HCT116 (cell line): ENCODE measurements at regions not wholly inside any gene's neighbourhood (a gene's known extent, or its start where the extent isn't known, plus 50 kb on each side); places are given as distances from the start of the nearest gene placed in this dataset.

Experiments used
- ATAC-seq: fragments of 200-7000 bp; cut with Tn5 transposase; 2 replicates; pipeline ENCODE4 v1.9.1; 2020; ENCODE audit warnings: mild to moderate bottlenecking, moderate library complexity
- BruUV-seq: library from RNA; stranded (reverse); fragments of 400-500 nt; replicated peaks from 2 replicates; lab custom pipeline; 2021; lab: Mats Ljungman, UMichigan
- CTCF ChIA-PET: fragments of 300-600 bp; sonication (Branson Sonifier 250); formaldehyde crosslinking; loops from one replicate; lab custom pipeline; 2021; ENCODE audit warnings: antibody characterized with exemption; lab: Charles Lee
- POLR2A ChIA-PET: fragments of 300-600, 350-600 bp; sonication (Branson Sonifier 250); formaldehyde crosslinking; loops from one replicate; lab custom pipeline; 2021; ENCODE audit warnings: antibody characterized with exemption; lab: Charles Lee
- RAD21 ChIA-PET, 2 experiments: fragments of 300-600 bp; sonication (Branson Sonifier 250); formaldehyde crosslinking; loops; one replicate each; lab custom pipeline; 2023; ENCODE audit warnings: low total read pairs in 2 of 2; ENCODE audit not compliant: uncharacterized antibody in 2 of 2, unreplicated experiment in 2 of 2, low non-redundant PET in 1 of 2; lab: Charles Lee
- DNase-seq: peaks from one replicate; pipeline ENCODE4 v3.0.0-alpha.2; 2010; ENCODE audit warnings: low read depth, low spot score
- H2AFZ ChIP-seq: fragments of 200-600 bp; shearing (Covaris generic), sonication (generic); 2 replicates; pipeline ENCODE4 v1.6.1; 2017; ENCODE audit warnings: low read depth, mixed run types, mixed read lengths, antibody characterized with exemption, low read length; ENCODE audit not compliant: poor library complexity, severe bottlenecking
- H3K27ac ChIP-seq: 2 replicates; pipeline ENCODE4 v1.5.1; 2012; ENCODE audit warnings: low read depth, low read length
- H3K27me3 ChIP-seq: fragments of 200-600 bp; sonication (generic); 2 replicates; pipeline ENCODE4 v1.6.1; 2016; ENCODE audit warnings: mixed run types, low read length, mixed read lengths; ENCODE audit not compliant: insufficient read depth
- H3K36me3 ChIP-seq, 2 experiments: fragments of 200-500 bp in 1 of 2; fragments of 200-600 bp in 1 of 2; sonication (Bioruptor generic) in 1 of 2; sonication (generic) in 1 of 2; 2 replicates each; pipeline versions ENCODE4 v1.5.1 to v1.6.1; 2014 to 2016; ENCODE audit warnings: low read length in 2 of 2, inconsistent platforms in 1 of 2, mixed read lengths in 1 of 2, mixed run types in 1 of 2; ENCODE audit not compliant: insufficient read depth in 2 of 2, control insufficient read depth in 1 of 2
- H3K4me1 ChIP-seq, 2 experiments: fragments of 200-600 bp in 1 of 2; sonication (generic) in 1 of 2; 2 replicates each; pipeline versions ENCODE4 v1.5.1 to v1.6.1; 2012 to 2017; ENCODE audit warnings: low read length in 2 of 2, inconsistent platforms in 1 of 2, mild to moderate bottlenecking in 1 of 2, mixed read lengths in 1 of 2, mixed run types in 1 of 2, moderate library complexity in 1 of 2; ENCODE audit not compliant: insufficient read depth in 2 of 2, control insufficient read depth in 1 of 2
- H3K4me2 ChIP-seq: fragments of 200-600 bp; sonication (generic); 2 replicates; pipeline ENCODE4 v1.6.1; 2017; ENCODE audit warnings: mixed run types, low read length, mixed read lengths
- H3K4me3 ChIP-seq, 2 experiments: fragments of 200-600 bp in 1 of 2; sonication (generic) in 1 of 2; replicated peaks in 1 of 2; 2 replicates each; pipeline ENCODE4 v1.5.1; 2011 to 2016; ENCODE audit warnings: low read length in 2 of 2, control low read depth in 1 of 2, low read depth in 1 of 2, mild to moderate bottlenecking in 1 of 2, mixed read lengths in 1 of 2, mixed run types in 1 of 2
- H3K79me2 ChIP-seq: fragments of 200-600 bp; sonication (generic); 2 replicates; pipeline ENCODE4 v1.6.1; 2017; ENCODE audit warnings: mild to moderate bottlenecking, mixed run types, low read length, moderate library complexity, mixed read lengths; ENCODE audit not compliant: insufficient read depth
- H3K9ac ChIP-seq: fragments of 200-600 bp; sonication (generic); 2 replicates; pipeline ENCODE4 v1.6.1; 2016; ENCODE audit warnings: low read length, mixed read lengths
- H3K9me2 ChIP-seq: fragments of 200-600 bp; sonication (generic), shearing (Covaris generic); 2 replicates; pipeline ENCODE4 v1.6.1; 2017; ENCODE audit warnings: mixed run types, mild to moderate bottlenecking, moderate library complexity; ENCODE audit not compliant: insufficient read depth
- H3K9me3 ChIP-seq, 2 experiments: fragments of 200-500 bp in 1 of 2; fragments of 200-600 bp in 1 of 2; sonication (Bioruptor generic) in 1 of 2; sonication (generic) in 1 of 2; 2 replicates each; pipeline ENCODE4 v1.6.1; 2014 to 2017; ENCODE audit warnings: low read length in 2 of 2, mixed read lengths in 2 of 2, inconsistent platforms in 1 of 2, low read depth in 1 of 2, mild to moderate bottlenecking in 1 of 2, mixed run types in 1 of 2, moderate library complexity in 1 of 2; ENCODE audit not compliant: control insufficient read depth in 1 of 2, insufficient read depth in 1 of 2
- H4K20me1 ChIP-seq: fragments of 200-600 bp; sonication (generic), shearing (Covaris generic); 2 replicates; pipeline ENCODE4 v1.6.1; 2017; ENCODE audit warnings: mixed run types, mild to moderate bottlenecking, moderate library complexity; ENCODE audit not compliant: insufficient read depth
- CTCF ChIP-seq, 3 experiments: fragments of 200-600 bp in 1 of 3; sonication (generic) in 1 of 3; IDR thresholded peaks in 2 of 3; conservative IDR thresholded peaks in 1 of 3; 2 replicates each; pipeline ENCODE4 v1.5.1; 2012 to 2017; ENCODE audit warnings: low read depth in 2 of 3, low read length in 2 of 3, antibody characterized with exemption in 1 of 3, borderline replicate concordance in 1 of 3, control low read depth in 1 of 3, mild to moderate bottlenecking in 1 of 3, mixed read lengths in 1 of 3, mixed run types in 1 of 3, moderate library complexity in 1 of 3; ENCODE audit not compliant: insufficient read depth in 1 of 3
- EZH2 ChIP-seq: fragments of 200-600 bp; sonication (generic); IDR thresholded peaks from 2 replicates; pipeline ENCODE4 v1.6.1; 2017; ENCODE audit warnings: antibody characterized with exemption, mixed run types
- EZH2phosphoT487 ChIP-seq: fragments of 200-600 bp; IDR thresholded peaks from 2 replicates; pipeline ENCODE4 v1.6.1; 2018; ENCODE audit warnings: antibody characterized with exemption, borderline replicate concordance
- FOSL1 ChIP-seq: IDR thresholded peaks from 2 replicates; pipeline ENCODE4 v1.6.1; 2012; ENCODE audit warnings: low read depth
- MAX ChIP-seq: IDR thresholded peaks from 2 replicates; pipeline ENCODE4 v1.6.1; 2012
- POLR2AphosphoS5 ChIP-seq: IDR thresholded peaks from 2 replicates; pipeline ENCODE4 v1.6.1; 2011; ENCODE audit warnings: mild to moderate bottlenecking, low read depth, low read length, moderate library complexity
- REST ChIP-seq: IDR thresholded peaks from 2 replicates; pipeline ENCODE4 v1.6.1; 2012; ENCODE audit warnings: low read depth
- SP1 ChIP-seq: IDR thresholded peaks from 2 replicates; pipeline ENCODE4 v1.6.1; 2012; ENCODE audit warnings: low read depth
- SRF ChIP-seq: IDR thresholded peaks from 2 replicates; pipeline ENCODE4 v1.6.1; 2012; ENCODE audit warnings: low read depth
- TCF7L2 ChIP-seq: IDR thresholded peaks from 2 replicates; pipeline ENCODE4 v1.7.0; 2011; ENCODE audit warnings: borderline replicate concordance, inconsistent platforms; ENCODE audit not compliant: insufficient read depth, insufficient read length; ENCODE audit errors: extremely low read depth
- ZBTB33 ChIP-seq: IDR thresholded peaks from 2 replicates; pipeline ENCODE4 v1.6.1; 2011; ENCODE audit warnings: mild to moderate bottlenecking, low read length, moderate library complexity; ENCODE audit not compliant: insufficient replicate concordance; ENCODE audit errors: extremely low read depth
- ZFX ChIP-seq: fragments of 450-650 bp; IDR thresholded peaks from 2 replicates; pipeline ENCODE4 v1.6.1; 2017
- intact Hi-C: fragments of 100-400 bp; cut with micrococcal nuclease; formaldehyde crosslinking; loops from 2 replicates; pipeline ENCODE4 v1.10.0; 2022

GRCh38 chr11:127118811-127119210 lies 118.2 kb upstream of the KIRREL3 start:
- no peak for ATAC-seq
- Histone ChIP-seq H3K27me3 (no peaks in the 10 kb centered on the region), H3K9me3 (peaks cover 0 to 2% of the 10 kb centered on the region in 2 experiments; a peak in 2 of 4 replicates), H3K79me2 (no peaks in the 10 kb centered on the region), H3K4me1 (no peaks in the 10 kb centered on the region), H3K9me2 (no peaks in the 10 kb centered on the region), H2AFZ (no peak overlapping the region), H3K4me2 (no peak overlapping the region), H3K4me3 (no peak overlapping the region), H3K27ac (no peak overlapping the region), H3K36me3 (no peaks in the 10 kb centered on the region)
- POLR2A ChIA-PET: no interaction called here
- intact Hi-C loops: loop anchor here (1.0 kb wide), 1 partner anchor 21 kb away; no protein-coding TSS in a partner anchor
- no TSS peak for BruUV-seq
- CTCF ChIA-PET: no interaction called here
- DNase-seq: no peak
- RAD21 ChIA-PET: no interaction called here
- TF ChIP-seq CTCF (IDR thresholded peaks at IDR 0.05 in 2 of 3, conservative IDR thresholded peaks at IDR 0.05 in 1 of 3; ENCODE audit: borderline replicate concordance in 1 of 3, insufficient read depth in 1 of 3, low read depth in 2 of 3, low read length in 2 of 3) (no peak), FOSL1 (no peak), MAX (no peak), TCF7L2 (no peak), SRF (no peak), SP1 (no peak), ZBTB33 (no peak), ZFX (no peak), EZH2phosphoT487 (no peak), EZH2 (no peak), REST (no peak), POLR2AphosphoS5 (no peak)
- TF ChIP-seq, all 23 proteins: peak for 0
- Histone ChIP-seq H4K20me1 (no peaks in the 10 kb centered on the region), H3K9ac (no peak overlapping the region)
